HG02798 (cell line): ENCODE measurements at regions not wholly inside any gene's neighbourhood (a gene's known extent, or its start where the extent isn't known, plus 50 kb on each side); places are given as distances from the start of the nearest gene placed in this dataset.

Experiments used
- ATAC-seq: cut with Tn5 transposase; IDR thresholded peaks from one replicate; pipeline ENCODE4 v1.9.1; 2021; ENCODE audit warnings: mild to moderate bottlenecking; ENCODE audit not compliant: unreplicated experiment, poor library complexity

DNA sequence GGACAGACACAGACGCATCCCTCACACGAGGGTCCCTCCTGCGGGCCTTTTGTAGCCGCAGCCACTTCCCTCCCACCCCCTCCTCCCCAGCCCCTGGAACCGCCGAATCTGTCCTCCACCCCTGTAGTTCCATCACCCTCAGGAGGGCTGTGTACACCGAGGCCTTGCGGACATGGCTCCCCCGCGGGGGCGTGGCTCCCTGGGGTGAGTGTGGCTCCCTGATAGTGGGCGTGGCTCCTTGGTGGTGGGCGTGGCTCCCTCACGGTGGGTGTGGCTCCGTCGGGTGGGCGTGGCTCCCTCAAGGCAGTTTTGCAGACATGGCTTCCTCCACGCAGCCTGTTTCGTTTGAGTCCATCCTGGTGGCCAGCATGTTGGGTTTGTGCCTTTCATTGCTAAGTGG is 420.7 kb upstream of the SALL3 start:
- no peak for ATAC-seq

DNA sequence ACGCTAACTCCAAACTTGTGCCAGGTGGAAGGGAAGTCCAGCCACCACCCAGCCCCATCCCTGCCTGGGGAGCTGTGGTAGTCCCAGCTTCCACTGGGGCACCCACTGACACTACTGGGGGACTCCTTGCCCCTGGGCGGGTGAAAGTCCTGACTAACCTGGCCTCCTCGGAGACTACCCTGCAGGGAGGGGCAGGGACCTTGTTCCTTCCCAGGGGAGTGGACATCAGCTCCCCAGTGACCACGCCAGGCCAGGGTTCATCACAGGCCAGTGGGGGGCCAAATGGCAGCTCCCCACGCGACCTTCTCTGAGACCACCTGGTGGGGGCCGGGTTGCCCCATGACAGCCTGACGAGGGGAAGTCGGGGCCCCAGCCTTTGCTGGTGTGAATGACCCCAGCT is 420.0 kb upstream of the SALL3 start:
- no peak for ATAC-seq

DNA sequence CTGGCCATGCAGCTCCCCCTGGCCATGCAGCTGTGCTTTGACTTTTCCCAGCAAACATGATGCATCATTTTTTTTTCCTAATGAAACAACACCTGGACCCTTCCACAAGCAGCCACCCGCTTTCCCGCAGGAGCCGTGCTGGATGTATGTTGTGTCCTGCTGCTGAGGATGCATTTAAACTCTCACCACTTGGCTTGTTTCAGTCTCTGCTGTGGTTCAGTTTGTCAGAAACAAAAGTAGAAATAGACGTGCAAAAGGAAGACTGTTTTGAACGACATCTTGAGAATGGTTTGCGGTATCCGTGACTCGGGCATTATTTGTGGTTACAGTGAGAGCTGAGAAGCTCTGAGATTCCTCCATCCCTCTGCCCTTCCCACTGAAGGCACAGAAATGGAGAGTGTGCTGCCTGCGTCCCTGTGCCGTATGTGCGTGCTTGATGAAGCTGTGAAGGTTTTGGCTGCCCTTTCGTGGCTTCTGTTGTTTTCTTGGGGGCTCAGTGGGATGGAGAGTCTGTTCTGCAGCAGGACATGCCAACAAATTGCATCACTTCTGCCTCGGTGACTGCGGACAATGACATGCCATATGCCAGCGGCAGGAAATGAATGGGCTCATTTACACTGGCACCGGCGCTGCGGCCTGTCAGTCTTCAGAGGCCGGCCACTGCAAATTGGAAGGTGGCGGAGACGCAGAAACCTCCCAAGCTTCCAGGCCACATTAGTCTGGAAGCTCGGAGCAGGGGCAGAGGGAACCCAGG is 417.7 kb upstream of the SALL3 start:
- ATAC-seq = no peak

DNA sequence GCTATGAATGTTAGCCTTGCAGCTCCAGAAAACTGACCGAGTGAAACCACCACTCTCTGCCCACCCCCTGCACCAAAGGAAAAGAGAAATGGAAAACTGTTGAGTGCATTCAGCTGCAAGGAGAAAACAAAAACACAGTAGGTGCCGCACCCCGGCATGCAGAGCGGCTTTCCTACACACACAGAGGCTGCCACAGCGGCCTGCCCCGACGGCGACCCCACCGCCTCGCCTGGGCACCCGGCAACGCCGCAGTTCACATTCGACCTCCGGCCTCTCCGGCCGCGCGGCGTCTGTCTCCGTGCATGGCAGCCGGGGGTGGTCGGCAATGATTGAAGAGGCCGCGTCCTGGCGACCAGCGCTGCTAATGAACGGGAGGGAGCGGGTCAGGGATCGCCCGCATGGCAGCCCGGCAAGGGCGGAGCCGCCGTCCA is 417.1 kb upstream of the SALL3 start:
- ATAC-seq = no peak

DNA sequence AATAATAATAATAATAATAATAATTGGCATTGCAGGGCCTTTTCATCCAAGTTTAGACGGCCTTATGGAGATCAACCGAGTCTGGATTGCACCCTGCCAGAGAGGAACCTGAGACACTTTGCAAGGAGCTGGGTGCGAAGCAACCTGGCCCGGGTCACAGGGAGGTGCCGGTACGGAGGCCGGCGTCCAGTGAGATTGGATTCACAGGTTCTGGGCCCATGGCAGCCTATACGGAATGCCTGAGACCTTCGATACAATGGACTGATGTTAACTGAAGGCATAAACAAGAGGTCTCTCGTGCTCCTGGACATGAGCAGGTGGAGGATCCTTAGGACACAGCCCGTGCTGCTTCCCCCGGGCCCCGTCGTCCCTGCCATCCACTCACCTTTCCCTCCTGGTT is 416.5 kb upstream of the SALL3 start:
- no peak for ATAC-seq

DNA sequence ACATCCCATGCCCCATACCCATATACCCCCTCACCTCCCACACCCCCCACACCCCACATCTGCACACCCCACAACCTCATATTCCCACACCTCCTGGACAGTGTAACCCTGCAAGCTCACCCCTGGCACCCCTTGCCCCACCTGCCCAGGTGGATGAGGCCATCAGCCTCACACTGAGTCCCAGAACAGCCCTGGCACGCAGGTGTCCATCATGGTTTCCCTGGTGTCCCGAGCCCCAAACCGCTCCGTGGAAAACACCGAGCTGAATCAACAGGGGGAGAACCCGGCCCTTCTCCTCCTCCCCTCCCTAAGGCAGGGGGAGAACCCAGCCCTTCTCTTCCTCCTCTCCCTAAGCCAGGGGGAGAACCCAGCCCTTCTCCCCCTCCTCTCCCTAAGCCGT is 415.6 kb upstream of the SALL3 start:
- no peak for ATAC-seq

DNA sequence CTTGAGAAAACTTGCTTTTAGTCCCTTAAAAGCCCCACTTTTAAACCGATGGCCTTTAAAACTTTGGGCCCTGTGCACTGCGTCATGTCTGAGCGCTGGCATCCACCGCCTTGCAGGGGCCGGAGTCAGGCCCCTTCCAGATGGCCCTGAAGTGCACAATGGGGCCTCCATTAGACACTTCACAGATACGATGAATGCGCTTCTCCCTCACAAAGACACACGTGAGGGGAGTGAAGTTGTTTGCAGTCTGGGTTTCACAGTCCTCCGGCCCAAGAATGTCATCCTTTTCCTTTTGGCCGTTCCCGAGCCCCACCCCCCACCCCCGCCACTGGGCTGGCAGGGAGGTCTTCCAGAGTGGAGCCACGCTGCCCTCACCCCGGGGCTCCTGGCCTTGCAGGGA is 415.1 kb upstream of the SALL3 start:
- ATAC-seq = no peak

DNA sequence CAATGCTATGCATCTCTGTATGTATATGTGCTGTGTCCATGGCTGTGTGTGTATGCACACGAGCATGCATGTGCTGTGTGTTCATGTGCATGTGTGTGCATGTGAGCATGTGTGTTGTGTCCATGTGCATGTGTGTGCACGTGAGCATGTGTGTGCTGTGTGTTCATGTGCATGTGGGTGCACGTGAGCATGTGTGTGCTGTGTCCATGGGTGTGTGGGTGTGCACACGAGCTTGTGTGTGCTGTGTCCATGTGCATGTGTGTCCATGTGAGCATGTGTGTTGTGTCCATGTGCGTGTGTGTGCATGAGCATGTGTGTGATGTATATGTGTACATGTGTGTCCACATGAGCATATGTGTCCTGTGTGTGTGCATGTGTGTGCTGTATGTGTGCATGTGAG is 414.4 kb upstream of the SALL3 start:
- no peak for ATAC-seq

DNA sequence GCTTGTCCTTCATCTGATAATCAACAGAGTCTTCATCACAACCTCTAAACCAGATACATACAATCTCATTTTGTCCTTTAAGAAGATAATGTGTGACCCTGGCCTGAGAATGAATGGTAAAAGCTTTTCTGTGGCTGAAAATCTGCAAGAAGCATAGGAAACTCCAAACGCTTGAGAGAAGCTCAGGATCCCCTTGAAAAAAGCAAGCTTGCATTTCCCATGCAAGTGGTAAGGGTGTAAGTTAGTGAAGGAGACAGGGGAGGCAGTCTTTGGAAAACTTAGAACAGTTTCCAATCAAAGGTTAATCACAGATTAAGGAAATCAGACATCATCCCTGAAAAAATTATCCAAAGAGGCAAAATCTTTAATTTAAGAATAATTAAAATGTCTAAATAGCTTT is 413.6 kb upstream of the SALL3 start:
- no peak for ATAC-seq

DNA sequence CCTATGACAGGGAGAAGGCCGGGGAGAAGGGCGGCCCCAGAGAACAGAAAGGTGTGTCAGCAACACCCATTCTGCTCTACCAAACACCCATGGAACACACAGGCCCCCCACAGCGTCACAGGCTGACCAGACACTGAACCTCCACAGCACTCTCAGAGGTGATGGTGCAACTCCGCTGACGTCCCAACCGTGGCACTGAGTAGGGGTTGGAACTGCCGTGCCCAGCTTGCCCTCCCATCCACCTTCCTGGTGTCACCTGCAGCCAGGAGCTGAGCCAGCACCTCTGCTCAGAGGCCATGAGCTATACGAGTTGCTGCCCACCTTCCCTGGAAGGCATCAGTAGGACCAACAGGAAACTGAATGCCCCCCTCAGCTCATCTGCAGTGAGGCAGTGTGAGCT is 412.9 kb upstream of the SALL3 start:
- no peak for ATAC-seq

DNA sequence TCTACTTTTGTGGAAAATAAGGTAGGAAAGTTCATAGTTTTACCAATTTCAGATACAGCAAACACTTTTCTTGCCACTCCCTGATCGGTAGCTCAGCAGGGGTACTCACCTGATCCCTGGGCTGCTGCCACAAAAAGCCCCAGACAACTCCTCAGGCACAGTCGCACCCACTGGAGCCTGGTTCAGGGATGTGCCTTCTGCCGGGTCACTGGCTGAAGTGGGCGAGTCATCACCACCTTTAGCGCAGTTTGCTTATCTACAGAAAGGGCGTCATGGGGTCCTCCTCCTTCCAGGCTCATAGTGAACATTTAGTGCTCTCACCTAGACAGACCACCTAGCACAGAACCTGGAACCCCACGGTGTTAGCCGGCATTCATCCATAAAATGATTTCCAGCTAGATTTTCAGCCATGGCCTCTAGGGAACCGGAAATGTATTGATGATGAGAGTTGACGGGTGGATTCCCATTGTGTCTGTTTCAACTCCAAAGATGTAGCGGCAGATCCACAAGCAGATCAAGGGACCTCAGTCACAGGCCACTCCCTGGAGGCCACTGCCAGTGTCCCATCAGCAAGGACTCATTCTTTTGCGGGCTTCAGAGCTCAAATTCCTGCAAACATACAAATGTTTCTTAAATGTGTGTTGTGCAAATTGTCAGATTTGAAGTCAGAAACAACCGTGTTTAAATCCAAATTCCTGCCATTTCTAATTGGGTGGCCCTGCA is 408.4 kb upstream of the SALL3 start:
- ATAC-seq = no peak

DNA sequence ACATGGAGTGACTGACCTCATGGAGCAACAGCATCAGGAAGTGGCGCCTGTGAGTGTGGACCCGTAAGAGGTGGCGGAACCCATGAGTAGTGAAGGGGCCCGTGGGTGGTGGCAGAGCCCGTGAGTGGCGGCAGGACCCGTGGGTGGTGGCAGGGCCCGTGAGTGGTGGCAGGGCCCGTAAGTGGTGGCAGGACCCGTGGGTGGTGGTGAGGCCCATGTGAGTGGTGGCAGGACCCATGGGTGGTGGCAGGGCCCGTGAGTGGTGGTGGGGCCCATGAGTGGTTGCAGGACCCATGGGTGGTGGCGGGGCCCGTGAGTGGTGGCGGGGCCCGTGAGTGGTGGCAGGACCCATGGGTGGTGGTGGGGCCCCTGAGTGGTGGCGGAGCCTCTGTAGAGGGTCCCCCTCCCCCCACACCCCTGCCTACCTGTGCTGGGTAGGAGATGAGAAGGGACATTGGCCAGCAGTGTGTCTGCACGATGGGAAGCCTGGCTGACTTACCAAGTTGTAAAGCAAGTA is 407.7 kb upstream of the SALL3 start:
- no peak for ATAC-seq

DNA sequence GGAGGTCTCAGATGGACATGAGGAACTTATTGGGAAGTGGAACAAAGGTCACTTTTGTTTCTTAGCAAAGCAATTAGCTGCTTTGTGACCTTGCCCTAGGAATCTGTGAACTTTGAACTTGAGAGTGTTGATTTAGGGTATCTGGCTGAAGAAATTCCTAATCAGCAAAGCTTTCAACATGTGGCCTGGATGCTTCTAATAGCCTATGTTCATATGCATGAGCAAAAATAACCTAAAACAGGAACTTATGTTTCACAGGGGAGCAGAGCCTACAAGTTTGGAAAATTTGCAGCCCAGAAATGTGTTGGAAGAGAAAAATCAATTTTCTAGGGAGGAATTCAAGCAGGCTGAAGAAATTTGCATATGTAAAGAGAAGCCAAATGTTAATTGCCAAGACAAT is 405.8 kb upstream of the SALL3 start:
- no peak for ATAC-seq

DNA sequence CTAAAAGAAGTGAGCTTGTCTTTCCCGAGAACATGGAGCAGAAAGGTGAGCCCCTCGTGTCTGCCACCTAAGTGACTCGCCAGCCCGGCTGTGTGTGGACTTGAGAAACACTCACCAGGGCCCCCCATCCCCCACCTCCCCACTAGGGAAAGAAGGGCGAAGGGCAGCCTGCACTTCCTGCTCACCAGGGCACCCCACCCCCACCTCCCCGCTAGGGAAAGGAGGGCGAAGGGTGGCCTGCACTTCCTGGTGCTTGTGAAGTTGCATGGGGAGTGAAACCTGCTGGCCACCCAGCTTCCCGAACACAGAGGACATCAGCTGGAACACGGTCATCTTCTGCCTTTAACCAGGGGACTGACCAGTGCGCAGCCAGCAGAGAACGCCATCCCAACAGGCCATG is 402.7 kb upstream of the SALL3 start:
- ATAC-seq = no peak

DNA sequence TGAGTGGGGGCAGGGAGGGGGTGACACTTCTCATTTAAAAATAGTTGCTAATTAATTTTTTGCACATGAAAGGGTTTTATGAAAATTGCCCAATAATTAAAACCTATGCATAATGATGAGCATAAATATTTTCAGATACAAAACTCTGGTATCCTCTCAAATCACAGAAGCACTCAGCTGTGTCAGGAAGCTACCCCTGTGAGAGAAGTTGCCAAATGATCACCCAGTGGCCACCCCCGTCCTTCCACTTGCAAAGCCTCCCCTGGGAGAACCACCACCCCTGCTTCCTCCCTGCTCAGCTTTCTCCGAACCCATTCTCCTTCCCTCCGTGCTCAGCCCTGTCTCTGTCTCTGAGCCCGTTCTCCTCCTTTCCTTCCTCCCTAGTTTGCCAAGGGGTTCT is 400.2 kb upstream of the SALL3 start:
- no peak for ATAC-seq

DNA sequence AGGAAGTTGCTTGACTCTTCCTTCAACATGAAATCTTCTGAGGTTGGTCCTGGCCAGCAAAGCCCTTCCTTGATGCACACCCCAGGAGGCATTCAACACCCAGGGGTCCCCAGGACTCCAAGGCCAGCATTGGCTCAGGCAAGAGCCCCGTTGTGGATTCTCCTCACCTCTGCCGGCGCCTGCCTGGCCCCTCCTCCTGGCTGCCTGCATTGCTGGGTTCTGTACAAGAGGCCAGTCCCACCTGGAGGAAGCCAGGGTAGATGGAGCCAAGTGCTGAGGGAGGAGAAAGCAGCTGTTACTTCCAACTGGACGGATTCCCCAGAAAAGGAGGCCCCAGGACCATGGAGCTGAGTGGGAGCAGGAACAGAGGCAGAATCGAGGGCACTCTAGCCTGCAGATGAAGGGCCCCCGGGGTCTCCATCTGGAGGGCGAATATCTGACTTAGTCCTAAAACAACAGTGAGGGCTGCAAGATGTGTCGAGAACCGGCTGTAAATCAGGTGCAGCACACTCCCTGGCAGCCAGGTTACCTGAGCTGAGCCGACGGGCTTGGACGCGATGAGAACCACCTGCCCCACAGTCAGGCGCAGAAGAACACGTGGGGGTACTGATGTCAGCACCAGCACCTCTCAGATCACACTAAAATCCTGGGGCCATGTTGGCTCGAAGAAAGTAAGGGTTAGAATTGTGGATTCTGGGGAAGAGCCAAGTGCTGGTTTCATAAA is 399.6 kb upstream of the SALL3 start:
- ATAC-seq = no peak

DNA sequence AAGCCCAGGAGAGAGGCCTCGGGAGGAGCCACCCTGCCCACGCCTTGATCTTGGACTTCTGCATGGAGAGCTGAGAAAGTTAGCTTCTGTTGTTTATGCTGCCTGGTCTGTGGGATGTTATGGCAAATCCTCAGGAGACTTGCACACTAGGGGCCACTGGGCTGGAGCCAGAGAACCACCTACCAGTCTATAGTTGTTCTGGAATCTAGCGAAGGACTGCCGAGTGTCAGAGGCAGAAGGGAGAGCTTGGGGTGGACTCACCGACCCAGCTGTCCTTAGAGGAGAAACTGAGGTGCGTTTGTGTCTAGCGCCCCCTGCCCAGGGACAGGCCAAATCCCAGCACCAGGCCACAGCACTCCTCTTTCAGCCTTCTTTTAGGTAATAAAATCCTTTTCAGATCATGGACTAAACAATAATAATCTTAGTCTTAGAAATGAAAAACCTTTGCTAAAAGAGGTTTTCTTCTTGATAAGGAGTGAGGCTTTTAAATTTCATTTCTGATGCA is 398.7 kb upstream of the SALL3 start:
- no peak for ATAC-seq

DNA sequence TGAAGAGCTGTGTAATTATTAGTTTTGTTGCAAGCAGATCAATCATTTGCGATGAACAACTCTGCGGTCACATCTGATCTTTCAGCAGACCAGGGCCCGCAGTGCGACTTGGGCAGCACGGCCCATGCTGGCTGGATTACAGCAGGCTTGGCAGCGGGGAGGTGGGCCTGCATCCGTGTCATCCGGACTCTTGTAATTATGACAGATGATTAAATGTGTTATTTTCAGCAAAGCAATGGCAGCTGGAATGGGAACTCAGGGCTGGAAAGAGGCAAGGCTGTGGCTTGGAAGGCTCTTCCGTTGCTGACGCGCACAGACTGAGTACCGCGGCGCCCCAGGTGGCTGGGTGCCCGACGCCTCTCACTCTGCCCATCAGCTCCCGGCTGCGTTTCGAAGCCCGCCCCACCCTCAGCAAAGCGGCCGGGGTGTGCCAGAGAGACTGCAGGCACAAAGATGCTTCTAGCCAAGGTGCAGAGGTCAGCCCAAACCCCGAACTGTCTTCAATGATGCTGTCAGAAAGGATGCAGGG is 397.4 kb upstream of the SALL3 start:
- no peak for ATAC-seq

DNA sequence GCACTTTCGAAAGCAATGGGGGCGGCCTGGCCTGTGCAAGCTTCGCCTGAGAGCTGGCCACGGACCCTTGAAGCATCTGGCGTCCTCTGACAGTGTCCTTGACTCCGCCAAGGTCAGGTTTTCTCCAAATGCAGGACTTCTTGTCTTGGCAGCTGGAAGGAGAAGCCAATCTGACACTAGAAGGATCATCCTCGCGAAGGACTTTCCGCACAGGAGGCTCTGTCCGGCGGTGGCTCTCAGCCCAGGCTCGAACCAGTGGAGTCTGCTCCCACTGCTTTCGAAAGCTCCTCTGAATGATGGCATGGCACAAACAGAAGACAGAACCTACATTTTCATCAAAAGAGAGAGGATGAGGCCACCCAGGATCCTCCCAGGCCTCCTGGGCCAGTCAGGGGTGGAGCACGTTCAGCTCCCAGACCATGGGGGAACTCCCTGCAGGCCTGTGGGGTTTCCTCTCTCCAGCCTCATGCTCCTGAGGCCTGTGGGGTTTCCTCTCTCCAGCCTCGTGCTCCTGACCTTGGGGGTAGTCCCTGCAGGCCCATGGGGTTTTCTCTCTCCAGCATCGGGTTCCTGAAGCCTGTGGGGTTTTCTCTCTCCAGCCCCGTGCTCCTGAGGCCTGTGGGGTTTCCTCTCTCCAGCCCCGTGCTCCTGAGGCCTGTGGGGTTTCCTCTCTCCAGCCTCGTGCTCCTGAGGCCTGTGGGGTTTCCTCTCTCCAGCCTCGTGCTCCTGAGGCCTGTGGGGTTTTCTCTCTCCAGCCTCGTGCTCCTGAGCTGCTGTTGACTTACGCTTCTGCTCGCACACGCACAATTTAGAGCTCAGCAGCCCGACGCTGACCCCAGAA is 396.5 kb upstream of the SALL3 start:
- ATAC-seq = no peak
